HG02798 (cell line): ENCODE measurements at regions not wholly inside any gene's neighbourhood (a gene's known extent, or its start where the extent isn't known, plus 50 kb on each side); places are given as distances from the start of the nearest gene placed in this dataset.

Source experiments
- ATAC-seq: cut with Tn5 transposase; IDR thresholded peaks from one replicate; pipeline ENCODE4 v1.9.1; 2021; ENCODE audit warnings: mild to moderate bottlenecking; ENCODE audit not compliant: unreplicated experiment, poor library complexity

DNA sequence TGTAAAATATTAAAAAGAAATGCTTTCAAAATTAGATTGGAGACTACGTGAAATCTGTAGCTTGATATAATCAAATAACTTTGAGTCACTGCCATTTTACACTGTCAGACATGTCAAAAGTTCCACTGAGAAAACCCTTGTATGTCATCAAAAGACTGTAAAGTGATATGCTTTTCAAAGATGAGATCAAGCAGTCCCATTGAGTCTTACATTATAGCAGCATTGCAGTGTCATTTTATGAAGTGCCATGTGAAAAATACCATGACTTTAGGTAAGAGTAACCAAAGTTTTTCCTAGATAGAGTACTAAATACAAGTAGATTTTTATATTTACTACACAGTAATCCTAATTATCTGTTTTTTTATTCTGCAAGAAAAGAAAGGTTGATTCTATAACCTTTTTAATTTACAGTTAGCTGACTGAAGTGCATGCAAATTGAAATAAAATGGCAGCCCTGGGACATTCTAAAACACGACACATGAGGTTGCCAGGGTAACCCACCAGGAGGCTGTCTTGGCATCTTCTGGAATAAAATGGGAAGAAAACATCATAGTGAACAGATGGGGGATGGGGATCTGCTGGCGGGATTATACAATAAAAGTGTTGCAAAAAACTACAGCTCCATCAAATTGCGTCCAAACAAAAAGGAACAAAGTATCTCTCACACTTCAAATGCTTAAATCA, 91.3 kb upstream of the TMEM106B start:
- ATAC-seq = no peak

DNA sequence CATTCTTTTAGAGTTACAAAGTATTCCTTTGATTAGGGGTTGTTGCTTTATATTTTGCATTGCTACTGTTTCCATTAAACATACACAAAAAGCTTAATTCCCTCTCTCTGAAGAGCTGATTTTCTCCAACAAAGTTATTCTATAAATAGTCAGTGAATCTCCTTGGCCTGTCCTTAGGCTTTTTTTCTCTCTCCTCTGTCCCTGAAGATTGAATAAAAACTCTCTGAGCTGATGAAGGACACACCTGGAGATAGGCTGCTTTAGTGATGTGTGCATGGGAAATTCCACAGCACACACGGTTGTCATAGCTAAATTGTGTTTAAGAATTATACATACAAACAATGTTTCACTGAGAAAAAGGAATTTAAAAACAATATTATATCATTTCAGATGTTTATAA, 90.5 kb upstream of the TMEM106B start:
- ATAC-seq = no peak

DNA sequence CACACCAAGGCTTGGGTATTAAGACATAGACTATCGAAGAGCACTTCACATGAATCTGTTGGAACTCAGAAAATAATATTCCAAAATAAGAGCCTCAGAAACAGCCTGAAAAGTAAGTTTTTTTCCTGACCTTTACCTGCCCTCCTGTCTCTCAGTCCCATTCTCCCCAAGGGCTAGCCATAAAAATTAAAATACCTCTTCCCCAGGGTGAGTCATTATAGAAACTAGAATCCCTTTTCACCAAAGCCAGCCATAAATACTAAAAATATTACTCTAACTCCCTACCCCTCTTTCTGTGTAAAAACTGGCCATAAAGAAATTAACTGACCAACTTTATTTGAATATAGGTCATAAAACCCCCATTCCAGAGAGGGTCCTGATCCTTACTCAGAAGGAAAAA, 87.9 kb upstream of the TMEM106B start:
- no peak for ATAC-seq

DNA sequence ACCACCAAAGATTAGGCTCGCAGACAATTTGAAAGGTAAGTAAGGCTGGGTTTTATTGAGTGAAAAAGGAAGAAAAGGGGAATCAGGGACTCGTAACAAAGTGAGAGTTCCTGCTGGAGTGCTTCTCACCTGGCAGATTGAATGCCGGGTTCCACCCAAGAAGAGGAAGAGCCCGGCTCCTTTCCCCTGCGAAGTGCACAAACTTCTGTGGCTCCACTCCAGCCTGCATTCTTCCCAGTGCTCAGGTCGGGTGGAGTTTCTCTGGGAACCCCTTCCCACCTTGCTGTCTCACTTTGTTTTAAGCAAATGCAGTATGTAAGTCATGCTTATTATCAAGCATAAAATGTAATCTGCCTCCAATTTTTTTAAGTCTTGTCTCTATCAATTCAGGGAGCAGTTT, 87.1 kb upstream of the TMEM106B start:
- no peak for ATAC-seq

DNA sequence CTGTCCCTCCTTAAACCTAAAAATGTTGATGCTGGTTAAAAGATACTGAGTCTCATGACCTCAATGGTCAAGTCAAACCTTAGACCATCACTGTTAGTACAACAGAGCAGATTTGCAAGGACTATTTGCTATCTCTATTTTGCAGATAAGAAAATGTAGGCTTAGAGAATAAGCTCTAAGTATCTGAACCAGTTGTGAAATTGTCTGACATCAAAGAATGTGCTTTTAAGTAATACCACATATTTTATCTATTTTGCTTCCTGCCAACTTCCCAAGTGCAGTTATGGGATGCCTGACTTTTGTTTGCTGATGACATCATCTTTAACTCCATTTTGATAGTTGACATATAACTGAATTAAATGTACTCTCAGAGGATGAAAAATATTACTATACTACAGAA, 83.6 kb upstream of the TMEM106B start:
- ATAC-seq = no peak

DNA sequence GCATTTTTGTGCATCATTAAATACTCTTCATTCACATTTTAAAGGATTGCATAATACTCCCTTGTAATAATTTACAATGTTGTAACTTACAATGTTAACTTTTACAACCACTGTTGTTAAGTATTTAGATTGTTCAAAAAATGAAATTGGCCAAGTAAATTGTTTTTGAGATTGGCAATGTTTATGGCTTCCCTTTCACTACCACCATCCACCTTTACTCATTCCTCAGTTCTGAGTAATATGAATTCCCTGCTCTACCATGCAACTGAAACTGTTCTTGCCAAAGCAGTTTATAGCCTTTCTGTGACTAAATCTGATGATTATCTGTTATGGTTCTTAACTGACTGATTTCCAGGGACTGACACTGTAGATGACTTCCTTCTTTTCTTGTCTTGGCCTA, 80.5 kb upstream of the TMEM106B start:
- no peak for ATAC-seq

DNA sequence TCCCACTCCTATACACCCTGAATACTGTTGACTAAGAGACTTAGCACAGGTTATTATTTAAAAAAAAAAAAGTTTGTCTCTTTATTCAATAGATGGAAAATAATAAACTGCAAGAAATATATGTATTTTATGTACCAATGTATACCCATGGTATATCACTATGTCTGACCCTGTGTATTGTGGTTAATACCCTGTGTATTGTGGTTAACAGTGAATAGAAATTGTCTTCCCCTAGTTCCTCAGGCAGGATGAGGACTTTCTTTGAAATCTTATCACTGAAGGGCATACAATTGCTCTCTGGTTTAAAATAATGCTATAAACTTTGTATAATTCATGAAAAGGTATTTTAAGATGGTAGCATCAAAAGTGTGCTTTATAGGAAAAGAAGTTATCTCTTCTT, 80.0 kb upstream of the TMEM106B start:
- ATAC-seq = no peak

DNA sequence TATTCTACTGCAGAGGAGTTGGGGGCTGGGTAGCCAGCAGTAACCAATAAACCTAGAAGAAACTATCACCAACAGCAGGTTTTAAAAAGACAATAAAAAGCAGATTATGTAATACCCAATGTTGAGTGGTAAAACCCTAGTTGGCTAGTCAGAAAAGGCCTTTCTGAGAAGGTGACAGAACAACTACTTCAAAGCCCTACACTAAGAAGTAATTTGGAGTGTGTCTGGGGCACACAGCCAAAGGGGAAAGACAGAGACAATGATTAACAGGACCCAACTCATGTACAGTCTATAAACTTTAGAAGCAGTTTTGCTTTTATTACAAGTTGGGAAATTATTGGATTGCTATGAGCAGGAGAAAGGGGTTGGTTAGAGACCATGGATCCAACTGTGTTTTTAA, 77.2 kb upstream of the TMEM106B start:
- no peak for ATAC-seq

DNA sequence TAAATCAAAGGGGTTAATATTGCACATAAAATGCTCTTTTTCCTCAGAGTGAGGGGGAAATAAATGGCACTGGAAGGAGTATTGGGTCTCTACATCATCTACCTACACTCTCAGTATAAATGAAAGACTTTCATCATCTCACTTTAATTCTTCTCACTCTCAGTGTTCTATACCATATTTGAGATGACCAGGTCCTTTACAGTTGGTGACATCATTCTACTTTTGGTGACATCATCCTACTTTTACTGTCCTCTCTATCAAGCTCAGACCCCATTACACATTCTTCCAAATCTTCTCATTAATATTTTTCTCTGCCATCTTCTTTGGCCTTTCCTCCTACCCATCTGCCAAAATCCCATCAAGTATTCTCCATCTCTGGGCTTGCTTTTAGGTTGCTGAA, 74.6 kb upstream of the TMEM106B start:
- no peak for ATAC-seq

DNA sequence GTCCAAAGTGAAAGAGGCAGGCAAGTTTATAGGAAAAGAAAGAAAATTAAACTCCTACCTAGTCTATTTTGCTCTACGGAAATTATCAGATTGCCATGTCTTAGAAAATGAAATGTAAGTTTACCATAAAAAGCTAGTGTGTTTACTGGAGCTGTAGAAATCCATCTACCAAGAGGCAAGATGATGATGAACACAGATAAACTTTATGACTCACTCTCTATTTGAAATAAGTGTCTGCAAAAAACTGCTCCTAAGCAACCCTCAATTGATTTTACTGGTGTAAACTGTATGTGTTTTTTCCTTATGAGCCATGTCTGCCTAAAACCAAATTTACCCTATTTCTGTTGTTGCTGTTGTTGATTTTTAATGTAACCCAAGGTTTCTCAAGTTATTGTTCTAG, 73.8 kb upstream of the TMEM106B start:
- ATAC-seq = no peak

DNA sequence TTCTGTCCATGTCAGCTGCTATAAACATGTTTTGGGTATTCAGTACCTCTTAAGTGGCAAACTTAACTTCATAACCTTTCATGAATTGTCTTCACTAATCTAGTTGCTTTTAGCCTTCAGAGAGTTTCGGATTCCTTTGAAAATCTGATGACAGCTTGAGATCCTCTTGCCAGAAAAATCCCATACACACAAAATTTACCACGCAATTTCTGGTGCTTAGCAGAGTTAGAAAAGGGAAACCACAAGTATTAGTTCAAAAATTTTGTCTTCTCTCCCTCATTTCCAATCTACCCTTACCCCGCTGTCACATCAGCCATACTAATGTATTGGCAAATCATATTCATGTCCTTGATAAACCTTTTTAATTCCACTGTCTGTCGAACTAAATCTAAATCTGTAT, 72.7 kb upstream of the TMEM106B start:
- no peak for ATAC-seq

DNA sequence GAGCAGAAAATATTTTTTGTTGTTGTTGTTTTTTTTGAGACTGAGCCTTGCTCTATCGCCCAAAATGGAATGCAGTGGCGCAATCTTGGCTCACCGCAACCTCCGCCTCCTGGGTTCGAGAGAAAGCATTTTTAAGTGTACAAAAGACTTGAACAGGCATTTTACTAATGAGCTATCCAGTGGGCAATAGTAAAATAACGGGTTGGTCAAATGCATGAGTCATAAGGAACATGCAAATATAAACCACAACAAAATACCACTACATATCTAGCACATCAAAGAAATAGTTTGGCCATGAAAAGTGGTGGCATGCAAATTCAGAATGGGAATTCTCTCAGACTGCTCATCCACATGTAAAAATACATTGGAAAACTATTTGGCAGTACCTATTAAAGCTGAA, 71.7 kb upstream of the TMEM106B start:
- ATAC-seq = no peak

DNA sequence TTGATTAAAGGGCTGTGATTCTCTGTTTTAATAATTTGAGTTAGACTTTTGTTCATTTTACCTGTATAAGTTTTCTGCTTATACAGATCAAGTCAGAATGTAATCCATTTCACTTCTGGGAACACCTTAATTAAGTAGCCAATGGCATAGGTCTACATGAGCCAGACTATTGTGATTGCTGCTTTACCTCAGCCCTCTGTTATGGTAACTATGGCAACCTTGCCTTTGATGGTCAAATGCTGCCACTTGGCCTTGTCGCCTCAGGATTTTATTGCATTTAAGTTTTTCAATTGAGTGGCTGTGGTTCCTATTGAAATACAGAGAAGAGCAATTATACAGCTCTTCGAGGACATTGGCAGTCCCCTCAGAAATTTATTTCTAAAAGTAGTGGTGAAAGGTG, 64.3 kb upstream of the TMEM106B start:
- no peak for ATAC-seq

DNA sequence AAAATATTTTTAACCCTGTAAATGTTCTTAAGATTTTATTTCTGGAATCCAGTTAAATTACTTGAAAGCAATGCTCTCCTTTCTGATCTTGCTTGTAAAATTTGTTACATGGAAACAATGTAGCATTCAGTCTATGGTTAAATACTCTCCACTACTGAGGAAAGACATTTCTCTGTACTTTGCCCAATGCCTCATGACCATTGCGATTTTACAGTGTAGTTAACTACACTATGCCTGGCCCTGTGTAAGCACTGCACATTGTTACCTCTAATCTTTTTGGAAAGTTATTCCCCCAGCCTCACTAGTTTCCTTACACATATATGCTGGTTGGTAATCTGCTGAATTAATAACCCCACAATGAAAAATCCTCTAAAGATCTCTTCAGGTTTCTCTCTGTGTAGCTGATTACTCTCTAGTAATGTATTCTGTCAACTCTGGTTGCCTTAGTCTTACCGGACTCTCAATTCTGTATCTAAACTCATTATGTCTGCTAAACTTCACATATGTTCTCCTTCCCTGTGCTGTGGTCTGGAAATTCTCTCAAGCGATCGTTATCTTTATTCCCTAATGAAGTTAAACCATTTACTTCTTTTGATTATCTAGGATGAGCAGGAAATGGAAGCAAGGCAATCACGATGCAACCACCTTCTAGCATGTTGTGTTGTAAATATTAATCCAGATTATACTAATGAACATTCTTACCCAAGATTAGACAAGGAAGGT, 58.7 kb upstream of the TMEM106B start:
- no peak for ATAC-seq

DNA sequence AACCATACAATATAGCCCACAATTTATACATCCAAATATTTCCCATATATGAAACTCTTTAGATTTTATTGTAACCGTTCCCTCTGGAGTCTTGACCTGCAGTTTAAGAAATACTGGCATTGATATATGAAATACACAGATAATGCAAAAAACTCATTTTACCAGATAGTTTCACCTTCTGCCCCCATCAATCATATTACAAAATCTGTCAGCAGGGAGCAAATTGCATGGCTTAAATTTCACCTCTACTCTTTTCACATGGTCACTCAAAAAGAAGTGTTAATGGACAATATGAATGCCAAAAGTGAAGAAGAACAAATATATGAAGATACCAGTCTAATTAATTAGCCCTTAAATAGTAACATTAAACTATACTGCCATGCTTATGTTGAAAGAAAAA, 57.0 kb upstream of the TMEM106B start:
- ATAC-seq = no peak

DNA sequence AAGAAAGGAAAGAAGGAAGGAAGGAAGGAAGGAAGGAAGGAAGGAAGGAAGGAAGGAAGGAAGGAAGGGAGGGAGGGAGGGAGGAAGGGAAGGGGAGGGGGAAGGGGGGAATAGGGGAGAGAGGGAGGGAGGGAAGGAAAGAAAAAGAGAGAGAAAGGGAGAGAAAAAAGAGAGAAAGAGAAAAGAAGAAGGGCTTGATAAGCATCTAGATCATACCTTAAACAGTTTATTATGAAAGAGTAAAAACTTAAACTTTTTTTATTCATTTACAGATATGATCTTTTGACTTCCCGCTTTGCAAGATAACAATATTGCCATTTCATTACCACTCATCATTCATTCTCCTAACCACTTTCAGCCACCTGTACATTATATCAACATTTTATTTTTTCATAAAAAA, 53.6 kb upstream of the TMEM106B start:
- ATAC-seq = no peak

DNA sequence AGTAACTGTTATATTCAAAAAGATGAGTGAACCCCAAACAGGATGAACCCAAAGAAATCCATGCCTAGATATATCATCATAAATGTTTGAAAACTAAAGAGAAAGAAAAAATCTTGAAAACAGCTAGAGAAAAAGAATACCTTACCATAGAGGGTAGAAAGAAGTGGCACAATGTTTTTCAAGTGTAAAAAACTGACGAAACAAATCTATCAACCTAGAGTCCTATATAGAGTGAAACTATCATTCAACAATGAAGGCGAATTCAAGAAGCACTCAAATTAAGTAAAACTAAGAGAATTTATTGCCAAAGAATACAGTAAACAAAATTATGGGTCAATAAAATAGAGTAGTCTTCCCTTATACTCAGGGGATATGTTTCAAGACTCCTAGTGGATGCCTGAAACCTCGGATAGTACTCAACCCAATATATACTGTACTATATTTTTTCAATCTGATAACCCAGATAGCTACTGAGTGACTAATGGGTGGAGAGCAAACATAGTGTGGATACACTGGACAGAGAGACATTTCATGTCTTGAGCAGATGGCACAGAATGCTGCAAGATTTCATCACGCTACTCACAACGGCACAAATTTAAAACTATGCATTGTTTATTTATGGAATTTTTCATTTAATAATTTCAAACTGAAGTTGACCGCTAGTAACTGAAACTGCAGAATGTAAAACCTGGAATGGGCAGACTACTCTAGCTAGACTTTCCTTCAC, 52.6 kb upstream of the TMEM106B start:
- ATAC-seq = no peak

DNA sequence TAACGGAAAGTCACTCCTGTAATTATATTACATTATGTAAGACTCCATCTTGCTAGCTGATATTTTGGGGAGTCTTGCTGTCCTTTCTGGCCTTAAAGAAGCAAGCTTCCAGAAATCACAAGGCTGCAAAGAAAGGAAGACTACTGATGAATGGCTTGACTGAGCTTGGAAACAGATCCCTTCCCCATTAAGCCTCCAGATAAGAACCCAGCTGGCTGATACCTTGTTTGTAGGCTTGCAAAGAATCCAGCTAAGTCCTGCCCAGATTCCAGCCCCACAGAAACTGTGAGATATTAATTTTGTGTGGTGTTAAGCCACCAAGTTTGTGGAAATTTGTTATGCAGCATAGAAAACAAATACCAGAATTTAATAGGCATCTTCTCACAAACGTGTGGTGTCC, 49.9 kb upstream of the TMEM106B start:
- ATAC-seq = no peak
